H1 (cell line): ENCODE measurements at regions not wholly inside any gene's neighbourhood (a gene's known extent, or its start where the extent isn't known, plus 50 kb on each side); places are given as distances from the start of the nearest gene placed in this dataset.

Experiments
- CTCF ChIA-PET: fragments of 300-600 bp; sonication (Branson Sonifier 250); formaldehyde crosslinking; loops from one replicate; lab custom pipeline; 2021; ENCODE audit not compliant: partially characterized antibody; lab: Charles Lee
- POLR2A ChIA-PET: fragments of 300-600 bp; sonication (Branson Sonifier 250); formaldehyde crosslinking; loops from one replicate; lab custom pipeline; 2021; ENCODE audit warnings: inconsistent platforms; ENCODE audit not compliant: partially characterized antibody; lab: Charles Lee
- DNase-seq, 2 experiments: peaks; one replicate each; pipeline versions ENCODE4 v3.0.0 to v3.0.0-alpha.2; 2010 to 2022; ENCODE audit warnings: low spot score in 2 of 2, low read depth in 1 of 2, mixed read lengths in 1 of 2
- FAIRE-seq: peaks from 2 replicates; lab custom pipeline; 2011; peaks lifted over from hg19 to GRCh38; lab: Jason Lieb, UNC
- H2AFZ ChIP-seq: 2 replicates; pipeline ENCODE4 v1.8.1; 2012; ENCODE audit warnings: low read length, inconsistent platforms
- H2AK5ac ChIP-seq: 2 replicates; pipeline ENCODE4 v1.6.1; 2013; ENCODE audit warnings: low read depth, low read length
- H2BK120ac ChIP-seq: replicated peaks from 2 replicates; pipeline ENCODE3; 2013; ENCODE audit warnings: low read depth, low read length, inconsistent platforms
- H2BK12ac ChIP-seq: 2 replicates; pipeline ENCODE4 v1.6.1; 2013; ENCODE audit warnings: low read depth, low read length
- H2BK15ac ChIP-seq: 2 replicates; pipeline ENCODE4 v1.6.1; 2013; ENCODE audit warnings: low read length
- H2BK20ac ChIP-seq: 2 replicates; pipeline ENCODE4 v1.6.1; 2013; ENCODE audit warnings: low read length
- H2BK5ac ChIP-seq: 2 replicates; pipeline ENCODE4 v1.6.1; 2013; ENCODE audit warnings: low read depth, low read length
- H3K14ac ChIP-seq: 2 replicates; pipeline ENCODE4 v1.6.1; 2013; ENCODE audit warnings: inconsistent platforms; ENCODE audit not compliant: insufficient read length
- H3K18ac ChIP-seq: 2 replicates; pipeline ENCODE4 v1.6.1; 2013; ENCODE audit warnings: low read length; ENCODE audit errors: extremely low read depth
- H3K23ac ChIP-seq: 2 replicates; pipeline ENCODE4 v1.6.1; 2013; ENCODE audit warnings: inconsistent platforms; ENCODE audit not compliant: insufficient read length
- H3K23me2 ChIP-seq: 2 replicates; pipeline ENCODE4 v1.6.1; 2013; ENCODE audit warnings: low read depth, low read length
- H3K27ac ChIP-seq: 2 replicates; pipeline ENCODE4 v1.6.1; 2011; ENCODE audit warnings: low read depth, low read length, inconsistent platforms
- H3K27me3 ChIP-seq, 4 experiments: replicated peaks in 1 of 4; 1 replicate in 1 of 4; 2 replicates in 3 of 4; pipeline versions ENCODE4 v1.6.1 to v1.8.1; 2011 to 2013; ENCODE audit warnings: low read length in 3 of 4, mild to moderate bottlenecking in 3 of 4, inconsistent platforms in 2 of 4, mixed read lengths in 2 of 4, moderate library complexity in 1 of 4; ENCODE audit not compliant: control insufficient read depth in 3 of 4, insufficient read depth in 3 of 4; ENCODE audit errors: extremely low read depth in 1 of 4
- H3K36me3 ChIP-seq, 4 experiments: 2 replicates each; pipeline versions ENCODE4 v1.6.1 to v1.8.1; 2011 to 2013; ENCODE audit warnings: mild to moderate bottlenecking in 4 of 4, low read length in 3 of 4, moderate library complexity in 2 of 4, control low read depth in 1 of 4, inconsistent platforms in 1 of 4; ENCODE audit not compliant: insufficient read depth in 4 of 4, control insufficient read depth in 2 of 4
- H3K4ac ChIP-seq: replicated peaks from 2 replicates; pipeline ENCODE3; 2013; ENCODE audit warnings: low read length, low read depth, mixed read lengths, inconsistent platforms; ENCODE audit not compliant: insufficient read length
- H3K4me1 ChIP-seq, 4 experiments: replicated peaks in 1 of 4; 1 replicate in 1 of 4; 2 replicates in 3 of 4; pipeline versions ENCODE4 v1.6.1 to v1.8.1; 2011 to 2013; ENCODE audit warnings: low read length in 3 of 4, inconsistent platforms in 2 of 4, mixed read lengths in 1 of 4; ENCODE audit not compliant: insufficient read depth in 4 of 4, control insufficient read depth in 3 of 4
- H3K4me2 ChIP-seq, 2 experiments: 2 replicates each; pipeline versions ENCODE4 v1.6.1 to v1.8.1; 2011 to 2013; ENCODE audit warnings: low read depth in 2 of 2, low read length in 2 of 2, control low read depth in 1 of 2, inconsistent platforms in 1 of 2, mild to moderate bottlenecking in 1 of 2; ENCODE audit not compliant: insufficient read depth in 1 of 2
- H3K4me3 ChIP-seq, 4 experiments: fragments of 200-600, 300-600 bp in 1 of 4; sonication (generic), shearing (Covaris generic), sonication (Bioruptor Twin) in 1 of 4; 2 replicates each; pipeline versions ENCODE4 v1.5.1 to v1.8.1; 2011 to 2016; ENCODE audit warnings: low read length in 4 of 4, low read depth in 3 of 4, control low read depth in 2 of 4, inconsistent platforms in 2 of 4, mild to moderate bottlenecking in 2 of 4, mixed read lengths in 1 of 4, moderate library complexity in 1 of 4; ENCODE audit not compliant: insufficient read depth in 2 of 4; ENCODE audit errors: extremely low read depth in 1 of 4
- H3K56ac ChIP-seq: replicated peaks from 2 replicates; pipeline ENCODE3; 2013; ENCODE audit warnings: low read depth, mild to moderate bottlenecking, mixed read lengths, low read length, inconsistent platforms; ENCODE audit not compliant: insufficient read length
- H3K79me1 ChIP-seq: 2 replicates; pipeline ENCODE4 v1.6.1; 2013; ENCODE audit warnings: low read depth, low read length, control low read depth
- H3K79me2 ChIP-seq, 2 experiments: 2 replicates each; pipeline versions ENCODE4 v1.6.1 to v1.8.1; 2012 to 2013; ENCODE audit warnings: low read length in 2 of 2, mild to moderate bottlenecking in 2 of 2, inconsistent platforms in 1 of 2; ENCODE audit not compliant: insufficient read depth in 2 of 2, control insufficient read depth in 1 of 2
- H3K9ac ChIP-seq, 4 experiments: replicated peaks in 1 of 4; 1 replicate in 1 of 4; 2 replicates in 3 of 4; pipeline versions ENCODE4 v1.6.1 to v1.8.1; 2011 to 2013; ENCODE audit warnings: low read depth in 3 of 4, low read length in 3 of 4, control low read depth in 2 of 4, mild to moderate bottlenecking in 2 of 4, moderate library complexity in 2 of 4, inconsistent platforms in 1 of 4; ENCODE audit errors: extremely low read depth in 1 of 4
- H3K9me3 ChIP-seq, 2 experiments: 2 replicates each; pipeline versions ENCODE4 v1.6.1 to v1.8.1; 2012 to 2013; ENCODE audit warnings: mild to moderate bottlenecking in 2 of 2, moderate library complexity in 2 of 2, control low read depth in 1 of 2, inconsistent platforms in 1 of 2, low read depth in 1 of 2, low read length in 1 of 2, mixed read lengths in 1 of 2; ENCODE audit not compliant: insufficient read depth in 2 of 2
- H4K20me1 ChIP-seq, 2 experiments: replicated peaks in 1 of 2; 2 replicates each; pipeline versions ENCODE3 to v1.8.1; 2011 to 2013; ENCODE audit warnings: inconsistent platforms in 2 of 2, low read length in 2 of 2, mild to moderate bottlenecking in 1 of 2; ENCODE audit not compliant: insufficient read depth in 2 of 2, control insufficient read depth in 1 of 2
- H4K5ac ChIP-seq: 2 replicates; pipeline ENCODE4 v1.6.1; 2013; ENCODE audit warnings: low read length, low read depth, mixed read lengths, inconsistent platforms; ENCODE audit not compliant: insufficient read length
- H4K8ac ChIP-seq: 2 replicates; pipeline ENCODE4 v1.8.0; 2013; ENCODE audit warnings: mild to moderate bottlenecking, moderate library complexity, low read length, inconsistent platforms; ENCODE audit not compliant: insufficient read depth; ENCODE audit errors: extremely low read depth
- H4K91ac ChIP-seq: replicated peaks from 2 replicates; pipeline ENCODE3; 2013; ENCODE audit warnings: low read length, mixed read lengths, inconsistent platforms; ENCODE audit not compliant: insufficient read length
- CHD1 ChIP-seq: IDR thresholded peaks from 2 replicates; pipeline ENCODE4 v1.6.1; 2012; ENCODE audit warnings: low read depth, low read length, improper control_type of control experiment
- CTBP2 ChIP-seq: IDR thresholded peaks from 2 replicates; pipeline ENCODE4 v1.7.0; 2011; ENCODE audit warnings: borderline replicate concordance, mild to moderate bottlenecking, moderate library complexity, mixed read lengths, low read length; ENCODE audit not compliant: insufficient read depth, insufficient read length
- GTF2F1 ChIP-seq: IDR thresholded peaks from 2 replicates; pipeline ENCODE4 v1.6.1; 2012; ENCODE audit warnings: low read depth, low read length, improper control_type of control experiment, borderline replicate concordance
- MAFK ChIP-seq: IDR thresholded peaks from 2 replicates; pipeline ENCODE4 v1.6.1; 2012; ENCODE audit warnings: low read depth, mild to moderate bottlenecking, improper control_type of control experiment, low read length
- NANOG ChIP-seq: IDR thresholded peaks from 2 replicates; pipeline ENCODE4 v1.6.1; 2011; ENCODE audit warnings: low read length, low read depth, mild to moderate bottlenecking, inconsistent platforms; ENCODE audit not compliant: insufficient read depth, poor library complexity, severe bottlenecking
- NRF1 ChIP-seq: IDR thresholded peaks from 2 replicates; pipeline ENCODE4 v1.6.1; 2011; ENCODE audit warnings: mild to moderate bottlenecking, low read depth, low read length, improper control_type of control experiment
- PHF8 ChIP-seq: fragments of 200-600 bp; sonication (generic); conservative IDR thresholded peaks from 2 replicates; pipeline ENCODE4 v1.7.1; 2012; ENCODE audit warnings: low read depth, mild to moderate bottlenecking, inconsistent platforms, low read length, moderate library complexity
- RFX5 ChIP-seq: IDR thresholded peaks from 2 replicates; pipeline ENCODE4 v1.6.1; 2011; ENCODE audit warnings: low read depth, low read length, improper control_type of control experiment, borderline replicate concordance
- RXRA ChIP-seq: IDR thresholded peaks from 2 replicates; pipeline ENCODE4 v1.6.1; 2011; ENCODE audit warnings: low read depth, mild to moderate bottlenecking, low read length, moderate library complexity; ENCODE audit not compliant: insufficient read depth
- SIRT6 ChIP-seq: IDR thresholded peaks from one replicate; pipeline ENCODE4 v1.7.1; 2012; ENCODE audit warnings: low read length, inconsistent platforms
- SP4 ChIP-seq: IDR thresholded peaks from 2 replicates; pipeline ENCODE4 v1.6.1; 2012; ENCODE audit warnings: low read length, inconsistent platforms
- SUZ12 ChIP-seq: fragments of 200-600 bp; sonication (generic); IDR thresholded peaks from 2 replicates; pipeline ENCODE4 v1.6.1; 2012; ENCODE audit warnings: mild to moderate bottlenecking, inconsistent platforms, low read length, moderate library complexity, mixed read lengths
- TAF1 ChIP-seq: IDR thresholded peaks from 2 replicates; pipeline ENCODE4 v1.6.1; 2011; ENCODE audit warnings: mild to moderate bottlenecking, low read depth, low read length
- WGBS, 2 experiments: shearing (Covaris generic) in 1 of 2; methylation state at CpG; one replicate each; pipeline versions ENCODE4 v1.1.6 to v1.1.7; 2013 to 2015; ENCODE audit warnings: low lambda C conversion rate in 2 of 2, mixed read lengths in 2 of 2, inconsistent platforms in 1 of 2, low coverage in 1 of 2, missing lambda C conversion rate in 1 of 2; ENCODE audit not compliant: insufficient replicate concordance in 2 of 2, insufficient coverage in 1 of 2, insufficient read length in 1 of 2; ENCODE audit errors: extremely low coverage in 1 of 2, missing lambda C conversion rate in 1 of 2; 5-methylcytosine and 5-hydroxymethylcytosine counted together
- TF ChIP-seq, protein P1 (sequence below): IDR thresholded peaks from 2 replicates; pipeline ENCODE4 v1.6.1; 2012; ENCODE audit warnings: inconsistent platforms

DNA sequence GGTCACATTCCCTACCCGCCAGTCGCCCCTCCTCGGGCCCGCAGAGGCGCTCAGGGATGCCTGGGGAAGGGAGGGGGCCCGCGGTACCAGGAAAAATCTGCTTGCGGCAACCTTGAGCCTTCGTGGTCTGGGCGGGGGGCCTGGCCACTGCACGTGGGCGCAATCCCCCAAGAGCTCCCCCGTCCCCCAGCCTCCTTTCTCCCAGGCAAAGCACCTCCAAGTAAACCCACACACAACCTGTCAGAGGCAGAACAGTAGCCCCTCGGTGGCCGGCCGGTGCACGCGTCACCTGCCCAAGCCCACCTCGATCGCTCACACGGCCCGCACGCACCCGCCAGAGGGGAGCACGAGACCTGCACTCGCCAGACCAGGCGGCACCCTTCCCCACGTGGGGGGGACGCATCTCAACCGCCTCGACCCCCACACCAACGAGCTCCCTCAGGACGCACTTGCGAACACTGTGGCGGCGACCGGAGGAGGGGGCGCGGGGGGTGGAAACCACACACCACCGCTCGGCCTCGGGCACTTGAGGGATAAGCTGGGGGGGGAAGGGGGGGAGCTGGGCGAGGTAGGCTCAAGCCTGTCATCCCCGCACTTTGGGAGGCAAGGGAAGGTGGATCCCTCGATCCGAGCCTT lies 1955.7 kb upstream of the DEFB115 start:
- DNase-seq: no peak
- H3K4me3 ChIP-seq: no peak overlapping the region
- H4K20me1 ChIP-seq: no peaks in the 10 kb centered on the region
- no peak overlapping the region for H2BK20ac ChIP-seq
- H3K27ac ChIP-seq: no peak overlapping the region
- POLR2A ChIA-PET: no interaction called here
- no peak for FAIRE-seq
- H4K91ac ChIP-seq: no peak overlapping the region
- no peaks in the 10 kb centered on the region for H3K4me1 ChIP-seq
- CTCF ChIA-PET: no interaction called here
- H4K8ac ChIP-seq: no peak overlapping the region
- no peak overlapping the region for H3K9ac ChIP-seq
- no peak overlapping the region for H4K5ac ChIP-seq
- H2BK120ac ChIP-seq: no peak overlapping the region
- no peak overlapping the region for H3K18ac ChIP-seq
- no peak overlapping the region for H3K4me2 ChIP-seq
- H3K4ac ChIP-seq: no peak overlapping the region
- H3K9me3 ChIP-seq: peaks cover 55 to 98% of the 10 kb centered on the region in 2 experiments
- H3K79me2 ChIP-seq: no peaks in the 10 kb centered on the region
- no peaks in the 10 kb centered on the region for H3K23me2 ChIP-seq
- H3K27me3 ChIP-seq: no peaks in the 10 kb centered on the region
- H3K14ac ChIP-seq: no peak overlapping the region
- H3K23ac ChIP-seq: no peak overlapping the region
- no peak overlapping the region for H2BK5ac ChIP-seq
- no peak overlapping the region for H2AK5ac ChIP-seq
- H2AFZ ChIP-seq: no peak overlapping the region
- no peak overlapping the region for H3K56ac ChIP-seq
- 86% methylated on average over 28 of the region's 46 CpGs; no CpG with 5 or more reads in 1 of the 2 experiments for WGBS, 2 experiments
- H3K79me1 ChIP-seq: no peaks in the 10 kb centered on the region
- no peak overlapping the region for H2BK15ac ChIP-seq
- H2BK12ac ChIP-seq: no peak overlapping the region
- H3K36me3 ChIP-seq: peaks cover 0 to 4% (median 0%) of the 10 kb centered on the region in 4 experiments; a peak in 1 of 8 replicates
- no peak for TF ChIP-seq TAF1
- TF ChIP-seq SP4: no peak
- no peak for TF ChIP-seq SUZ12
- no peak for TF ChIP-seq CHD1
- no peak for TF ChIP-seq SIRT6
- TF ChIP-seq RFX5: no peak
- no peak for TF ChIP-seq RXRA
- TF ChIP-seq NANOG: no peak
- TF ChIP-seq CTBP2: no peak
- no peak for TF ChIP-seq MAFK
- TF ChIP-seq GTF2F1: no peak
- TF ChIP-seq, protein P1, sequence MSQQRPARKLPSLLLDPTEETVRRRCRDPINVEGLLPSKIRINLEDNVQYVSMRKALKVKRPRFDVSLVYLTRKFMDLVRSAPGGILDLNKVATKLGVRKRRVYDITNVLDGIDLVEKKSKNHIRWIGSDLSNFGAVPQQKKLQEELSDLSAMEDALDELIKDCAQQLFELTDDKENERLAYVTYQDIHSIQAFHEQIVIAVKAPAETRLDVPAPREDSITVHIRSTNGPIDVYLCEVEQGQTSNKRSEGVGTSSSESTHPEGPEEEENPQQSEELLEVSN: no peak
- no peak for TF ChIP-seq PHF8
- TF ChIP-seq NRF1: no peak
